NOMO-1 (cell line): ENCODE measurements at regions not wholly inside any gene's neighbourhood (a gene's known extent, or its start where the extent isn't known, plus 50 kb on each side); places are given as distances from the start of the nearest gene placed in this dataset.

ENCODE experiments used
- DNase-seq, 2 experiments: peaks; one replicate each; lab custom pipeline; 2025; ENCODE audit not compliant: unreplicated experiment in 2 of 2; lab: John Stamatoyannopoulos, UW

- DNase-seq = no peak
Observed at GRCh38 chr2:234771176-234771575, 180.6 kb upstream of the SH3BP4 start.

- DNase-seq = no peak
Observed at GRCh38 chr2:234770715-234771141, 181.1 kb upstream of the SH3BP4 start.

GRCh38 chr2:234770031-234770506 lies 181.7 kb upstream of the SH3BP4 start:
- DNase-seq = no peak

- no peak for DNase-seq
Observed at GRCh38 chr2:234768608-234769196, 183.1 kb upstream of the SH3BP4 start.

GRCh38 chr2:234765279-234765678 lies 186.5 kb upstream of the SH3BP4 start:
- no peak for DNase-seq

- no peak for DNase-seq
Observed at GRCh38 chr2:234764372-234764771, 187.4 kb upstream of the SH3BP4 start.

GRCh38 chr2:234763002-234763873 lies 188.6 kb upstream of the SH3BP4 start:
- no peak for DNase-seq

GRCh38 chr2:234761910-234762309 lies 189.9 kb upstream of the SH3BP4 start:
- no peak for DNase-seq

GRCh38 chr2:234754126-234754525 lies 197.7 kb upstream of the SH3BP4 start:
- DNase-seq = no peak

- DNase-seq = no peak
Observed at GRCh38 chr2:234753701-234754100, 198.1 kb upstream of the SH3BP4 start.

- no peak for DNase-seq
Observed at GRCh38 chr2:234752966-234753365, 198.9 kb upstream of the SH3BP4 start.

GRCh38 chr2:234751275-234751973 lies 200.4 kb upstream of the SH3BP4 start:
- DNase-seq = no peak

- DNase-seq = no peak
Observed at GRCh38 chr2:234747833-234748559, 203.8 kb upstream of the SH3BP4 start.

GRCh38 chr2:234747032-234747431 lies 204.8 kb upstream of the SH3BP4 start:
- DNase-seq = no peak

- DNase-seq = no peak
Observed at GRCh38 chr2:234745347-234745746, 206.5 kb upstream of the SH3BP4 start.

GRCh38 chr2:234741976-234742375 lies 209.8 kb upstream of the SH3BP4 start:
- no peak for DNase-seq

GRCh38 chr2:234739061-234739460 lies 212.8 kb upstream of the SH3BP4 start:
- DNase-seq = no peak

GRCh38 chr2:234735829-234736228 lies 216.0 kb upstream of the SH3BP4 start:
- DNase-seq = no peak

GRCh38 chr2:234733795-234734600 lies 217.8 kb upstream of the SH3BP4 start:
- no peak for DNase-seq

- no peak for DNase-seq
Observed at GRCh38 chr2:234733093-234733489, 218.7 kb upstream of the SH3BP4 start.
